MM.1S (cell line): ENCODE measurements at regions not wholly inside any gene's neighbourhood (a gene's known extent, or its start where the extent isn't known, plus 50 kb on each side); places are given as distances from the start of the nearest gene placed in this dataset.

ENCODE experiments used
- EZH2phosphoT487 ChIP-seq: fragments of 300-600 bp; sonication (generic); IDR thresholded peaks from 2 replicates; pipeline ENCODE4 v1.6.1; 2018; ENCODE audit warnings: antibody characterized with exemption, low read length
- TF ChIP-seq, protein P1 (sequence below): fragments of 300-600 bp; sonication (generic); IDR thresholded peaks from 2 replicates; pipeline ENCODE4 v1.5.1; 2016; ENCODE audit warnings: antibody characterized with exemption, low read length, mixed read lengths

DNA sequence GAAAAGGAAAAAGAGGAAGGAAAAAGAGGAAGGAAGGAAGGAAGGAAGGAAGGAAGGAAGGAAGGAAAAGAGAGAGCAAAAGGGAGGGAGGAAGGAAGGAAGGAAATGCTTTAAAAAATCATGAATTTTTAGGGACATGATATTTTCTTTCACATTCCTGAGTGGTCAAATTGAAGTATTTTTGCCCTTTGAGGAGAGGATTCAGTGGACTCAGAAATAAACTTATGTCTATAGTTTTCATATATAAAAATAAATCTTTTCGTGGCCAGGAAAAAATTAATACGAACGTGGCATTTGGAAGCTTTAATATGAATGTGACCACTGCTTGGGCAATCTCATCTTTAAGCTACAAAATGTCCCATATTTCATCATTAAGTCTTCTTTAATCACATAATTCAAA lies 183.0 kb upstream of the TMCO5A start:
- TF ChIP-seq EZH2phosphoT487: no peak
- TF ChIP-seq, protein P1, sequence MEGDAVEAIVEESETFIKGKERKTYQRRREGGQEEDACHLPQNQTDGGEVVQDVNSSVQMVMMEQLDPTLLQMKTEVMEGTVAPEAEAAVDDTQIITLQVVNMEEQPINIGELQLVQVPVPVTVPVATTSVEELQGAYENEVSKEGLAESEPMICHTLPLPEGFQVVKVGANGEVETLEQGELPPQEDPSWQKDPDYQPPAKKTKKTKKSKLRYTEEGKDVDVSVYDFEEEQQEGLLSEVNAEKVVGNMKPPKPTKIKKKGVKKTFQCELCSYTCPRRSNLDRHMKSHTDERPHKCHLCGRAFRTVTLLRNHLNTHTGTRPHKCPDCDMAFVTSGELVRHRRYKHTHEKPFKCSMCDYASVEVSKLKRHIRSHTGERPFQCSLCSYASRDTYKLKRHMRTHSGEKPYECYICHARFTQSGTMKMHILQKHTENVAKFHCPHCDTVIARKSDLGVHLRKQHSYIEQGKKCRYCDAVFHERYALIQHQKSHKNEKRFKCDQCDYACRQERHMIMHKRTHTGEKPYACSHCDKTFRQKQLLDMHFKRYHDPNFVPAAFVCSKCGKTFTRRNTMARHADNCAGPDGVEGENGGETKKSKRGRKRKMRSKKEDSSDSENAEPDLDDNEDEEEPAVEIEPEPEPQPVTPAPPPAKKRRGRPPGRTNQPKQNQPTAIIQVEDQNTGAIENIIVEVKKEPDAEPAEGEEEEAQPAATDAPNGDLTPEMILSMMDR: no peak
